GM12875 (cell line): ENCODE measurements at regions not wholly inside any gene's neighbourhood (a gene's known extent, or its start where the extent isn't known, plus 50 kb on each side); places are given as distances from the start of the nearest gene placed in this dataset.

Experiments used
- H3K4me3 ChIP-seq: one replicate; pipeline ENCODE4 v1.5.1; 2011; ENCODE audit warnings: low read depth, low read length, control low read depth
- CTCF ChIP-seq: IDR thresholded peaks from 2 replicates; pipeline ENCODE4 v1.5.1; 2011; ENCODE audit warnings: low read depth, mild to moderate bottlenecking, control low read depth, inconsistent platforms, low read length, moderate library complexity, borderline replicate concordance; ENCODE audit not compliant: insufficient read depth

- TF ChIP-seq CTCF: no peak
- no peak overlapping the region for H3K4me3 ChIP-seq
Observed at GRCh38 chr13:106318941-106319411, 216.5 kb downstream of the EFNB2 start.

GRCh38 chr13:106314417-106314816, 221.0 kb downstream of the EFNB2 start:
- no peak for TF ChIP-seq CTCF
- H3K4me3 ChIP-seq: no peak overlapping the region

- no peak for TF ChIP-seq CTCF
- H3K4me3 ChIP-seq: no peak overlapping the region
Observed at GRCh38 chr13:106311004-106311403, 224.5 kb downstream of the EFNB2 start.

- no peak overlapping the region for H3K4me3 ChIP-seq
- TF ChIP-seq CTCF: no peak
Observed at GRCh38 chr13:106310291-106310865, 225.1 kb downstream of the EFNB2 start.

- H3K4me3 ChIP-seq: no peak overlapping the region
- TF ChIP-seq CTCF: no peak
Observed at GRCh38 chr13:106306748-106307277, 228.6 kb downstream of the EFNB2 start.

- no peak overlapping the region for H3K4me3 ChIP-seq
- no peak for TF ChIP-seq CTCF
Observed at GRCh38 chr13:106302843-106303242, 232.6 kb downstream of the EFNB2 start.

- no peak overlapping the region for H3K4me3 ChIP-seq
- TF ChIP-seq CTCF: no peak
Observed at GRCh38 chr13:106302011-106302410, 233.5 kb downstream of the EFNB2 start.
